Liver (tissue), 3 donors: ENCODE measurements at regions not wholly inside any gene's neighbourhood (a gene's known extent, or its start where the extent isn't known, plus 50 kb on each side); places are given as distances from the start of the nearest gene placed in this dataset.

Experiments
- ATF3 ChIP-seq: IDR thresholded peaks from 2 replicates; pipeline ENCODE4 v1.6.1; 2016; ENCODE audit warnings: antibody characterized with exemption
- CTCF ChIP-seq: fragments of 150-350 bp; IDR thresholded peaks from 2 replicates; pipeline ENCODE4 v1.5.1; 2017; ENCODE audit warnings: improper control_type of control experiment, low read depth, low read length; ENCODE audit not compliant: missing input control
- JUND ChIP-seq, 2 donors: IDR thresholded peaks; 2 replicates each; pipeline ENCODE4 v1.6.1; 2016; ENCODE audit warnings: antibody characterized with exemption in 2 of 2
- REST ChIP-seq: IDR thresholded peaks from 2 replicates; pipeline ENCODE4 v1.6.1; 2016; ENCODE audit warnings: antibody characterized with exemption, mild to moderate bottlenecking
- TAF1 ChIP-seq: conservative IDR thresholded peaks from 2 replicates; pipeline ENCODE4 v1.6.1; 2016; ENCODE audit warnings: antibody characterized with exemption, mild to moderate bottlenecking
- donor health status: healthy.
- donor health status: healthy.

GRCh38 chr19:23991170-23991569 is 76.5 kb downstream of the ZNF726 start:
- TF ChIP-seq CTCF = no peak
- TF ChIP-seq TAF1 = no peak
- TF ChIP-seq JUND (IDR thresholded peaks at IDR 0.05) = no peak
- TF ChIP-seq REST = no peak
- TF ChIP-seq ATF3 = no peak
